Stimulated activated CD4-positive, alpha-beta T cell treated with anti-CD3 and anti-CD28 coated beads, Interleukin-2, amount 100 ng/mL, for 24 hours (primary cell): ENCODE measurements at regions not wholly inside any gene's neighbourhood (a gene's known extent, or its start where the extent isn't known, plus 50 kb on each side); places are given as distances from the start of the nearest gene placed in this dataset.

ENCODE experiments used
- DNase-seq, 2 donors: peaks; one replicate each; pipeline ENCODE4 v3.0.0-alpha.2; 2020

DNA sequence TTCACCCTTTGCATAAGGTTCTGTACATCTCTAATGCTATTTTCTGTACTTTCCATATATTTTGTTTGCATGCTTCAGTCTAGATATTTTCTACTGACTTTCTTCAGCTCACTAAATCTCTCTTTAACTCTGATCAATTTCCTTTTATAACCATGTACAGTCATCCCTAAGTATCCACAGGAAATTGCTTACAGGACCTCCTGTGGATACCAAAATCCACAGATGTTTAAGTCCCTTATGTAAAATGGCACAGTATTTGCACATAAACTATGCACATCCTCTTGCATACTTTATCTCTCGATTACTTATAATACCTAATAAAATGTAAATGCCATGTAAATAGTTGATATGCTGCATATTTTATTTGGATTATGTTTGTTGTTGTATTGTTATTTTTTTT, 442.1 kb downstream of the TLE4 start:
- DNase-seq: no peak

DNA sequence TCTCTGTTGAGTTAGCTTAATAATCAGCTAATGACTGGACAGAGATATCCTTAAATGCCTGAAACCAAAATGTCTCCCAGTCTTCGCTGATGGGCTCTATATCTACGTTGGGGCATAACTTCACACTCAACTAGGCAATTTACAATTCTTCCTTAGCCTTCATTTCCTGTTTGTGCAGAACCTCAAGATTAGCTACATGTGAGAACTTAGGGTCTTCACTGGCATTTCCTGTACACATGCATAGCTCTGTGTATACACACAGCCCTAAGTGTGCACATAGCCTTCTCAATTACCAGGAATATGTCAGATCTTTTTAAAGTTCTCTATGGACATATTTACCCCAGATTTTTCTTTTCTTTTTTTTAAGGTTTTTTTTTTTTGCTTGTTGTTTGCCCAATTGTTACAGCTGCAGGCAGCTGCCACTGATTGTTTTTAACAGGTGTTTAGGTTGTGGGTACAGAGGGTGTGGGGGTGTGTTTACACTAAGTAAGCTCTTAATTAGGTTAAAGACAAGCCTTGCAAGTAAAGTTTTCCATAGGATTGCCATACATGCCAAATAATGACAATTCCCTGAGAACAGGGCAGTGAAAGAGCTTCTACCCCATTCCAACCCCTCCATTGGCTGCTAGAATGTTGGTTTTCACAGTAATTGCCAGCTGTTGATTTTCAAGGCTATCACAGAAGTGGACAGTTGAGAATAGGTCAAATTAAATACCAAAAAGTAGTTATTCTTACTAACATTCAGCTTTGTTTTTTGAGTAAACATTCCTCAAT, 441.0 kb downstream of the TLE4 start:
- DNase-seq: no peak

DNA sequence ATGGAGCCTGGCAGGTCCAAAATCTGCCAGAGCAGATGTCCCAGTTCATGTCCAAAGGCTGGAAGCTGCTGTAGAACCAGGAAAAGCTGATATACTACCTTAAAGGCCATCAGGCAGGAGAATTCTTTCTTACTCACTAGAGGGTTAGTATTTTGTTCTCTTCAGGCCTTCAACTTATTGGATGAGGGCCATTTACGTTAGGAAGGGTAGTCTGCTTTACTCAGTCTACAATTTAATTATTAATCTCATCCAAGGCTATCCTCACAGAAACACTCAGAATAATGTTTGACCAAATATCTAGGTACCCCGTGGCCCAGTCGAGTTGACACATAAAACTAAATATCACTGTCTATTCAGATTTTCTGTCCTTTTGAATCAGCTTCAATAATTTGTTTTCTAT, 437.4 kb downstream of the TLE4 start:
- no peak for DNase-seq

DNA sequence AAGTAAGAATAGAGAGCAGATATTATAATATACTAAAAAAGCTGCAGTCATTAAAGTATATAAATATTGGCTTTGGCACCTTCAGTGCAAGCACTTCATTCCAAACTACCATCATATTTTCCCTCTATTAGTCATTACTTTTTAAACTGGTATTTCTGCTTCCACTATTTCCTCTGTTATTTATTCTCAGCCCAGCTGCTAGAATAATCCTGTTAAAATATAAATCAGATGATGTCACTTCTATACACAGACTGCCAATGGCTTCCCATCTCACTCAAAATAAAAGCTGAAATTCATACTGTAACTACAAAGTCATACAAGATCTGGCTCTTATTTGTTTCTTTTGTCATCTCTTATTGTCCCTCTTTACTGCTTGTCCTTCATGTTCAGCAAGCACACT, 432.9 kb downstream of the TLE4 start:
- DNase-seq: no peak

DNA sequence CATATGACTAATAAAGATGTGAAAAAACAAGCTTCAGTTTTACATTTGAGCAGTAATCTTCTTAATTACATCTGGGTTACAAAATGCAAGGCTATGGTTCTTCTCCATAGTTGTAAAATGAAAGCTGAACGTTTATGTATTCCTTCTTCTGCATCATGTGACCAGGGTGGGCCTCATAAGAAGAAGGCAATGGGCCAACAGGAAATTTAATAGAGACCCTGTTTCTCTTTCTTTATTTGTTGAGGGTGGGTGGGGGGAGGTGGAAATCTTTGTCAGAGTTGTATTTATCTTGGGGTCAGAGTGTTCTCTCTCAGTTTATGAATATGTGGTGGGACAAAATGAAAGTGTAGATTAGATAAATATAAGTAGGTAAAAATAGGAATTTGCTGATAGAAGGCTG, 418.8 kb downstream of the TLE4 start:
- no peak for DNase-seq

DNA sequence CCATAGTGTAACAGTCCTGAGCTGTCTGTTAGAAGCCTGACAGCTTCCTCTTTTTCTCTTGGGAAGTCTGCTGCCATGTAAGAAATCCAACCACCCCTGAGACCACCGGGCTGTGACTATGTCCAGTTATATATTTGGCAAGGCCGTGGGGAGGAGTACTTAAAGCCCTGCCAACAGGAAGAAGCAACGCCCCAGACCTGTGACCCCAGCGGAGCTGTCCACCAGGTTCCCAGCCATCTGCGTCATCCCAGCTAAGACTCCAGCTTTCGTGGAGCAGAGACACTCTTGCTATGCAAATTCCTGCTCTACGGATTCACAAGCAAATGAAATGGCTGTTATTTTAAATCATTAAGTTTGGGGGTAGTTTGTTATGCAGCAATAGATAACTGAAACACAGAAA, 417.3 kb downstream of the TLE4 start:
- no peak for DNase-seq

DNA sequence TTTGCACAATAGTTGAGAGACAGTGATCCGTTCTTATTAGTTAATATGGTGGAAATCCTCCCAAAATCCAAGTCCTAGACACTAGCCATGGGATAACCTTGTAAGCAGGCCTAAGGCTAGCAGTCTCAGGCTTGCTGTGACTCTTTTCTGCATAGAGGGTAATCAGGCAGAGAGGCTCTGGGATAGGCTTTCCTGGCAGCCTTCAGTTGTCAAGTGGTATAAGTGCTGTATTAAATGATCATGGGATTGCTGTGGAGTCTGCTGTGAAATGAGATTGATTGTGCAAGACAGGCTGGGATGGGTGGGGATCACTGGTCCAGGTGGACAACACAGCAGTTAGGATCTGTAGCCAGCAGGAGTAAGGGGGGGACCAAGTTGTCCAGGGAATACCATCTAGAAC, 416.4 kb downstream of the TLE4 start:
- DNase-seq: no peak

DNA sequence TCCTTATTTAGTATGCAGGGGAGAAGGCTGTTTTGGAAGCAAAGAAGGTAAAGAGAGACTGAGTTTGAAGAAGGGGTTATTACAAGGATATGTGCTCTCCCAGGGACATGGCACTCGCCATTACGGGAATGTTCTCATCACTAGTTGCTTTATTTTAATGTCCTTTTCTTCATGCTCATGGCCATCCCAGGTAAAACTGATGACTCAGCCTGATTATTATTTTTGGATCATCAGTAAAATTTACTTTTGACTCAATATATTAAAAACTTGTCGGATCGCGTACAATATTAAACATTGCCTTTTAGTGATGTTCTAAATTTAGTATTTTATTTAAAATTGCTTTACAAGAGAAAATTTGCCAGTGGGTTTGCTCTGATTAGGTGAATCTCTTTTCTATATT, 414.7 kb downstream of the TLE4 start:
- no peak for DNase-seq

DNA sequence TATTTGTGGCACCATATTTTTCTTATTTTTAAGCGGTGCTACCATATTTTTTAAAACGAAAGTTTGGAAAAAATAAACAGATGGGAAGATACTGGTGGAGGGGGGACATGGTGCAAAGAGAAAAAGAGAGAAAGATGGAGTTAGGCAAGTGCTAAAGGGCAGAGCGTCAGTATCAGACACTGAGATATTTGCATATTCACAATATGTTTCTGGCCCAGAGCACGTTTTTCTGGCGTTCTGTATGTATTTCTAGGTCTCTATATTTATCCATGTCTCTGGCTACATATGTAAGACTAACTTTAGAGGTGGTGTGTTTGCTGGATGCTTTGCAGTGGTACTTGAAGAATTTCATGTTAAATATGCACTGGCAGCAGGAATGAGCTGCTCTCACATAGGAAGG, 414.0 kb downstream of the TLE4 start:
- no peak for DNase-seq

DNA sequence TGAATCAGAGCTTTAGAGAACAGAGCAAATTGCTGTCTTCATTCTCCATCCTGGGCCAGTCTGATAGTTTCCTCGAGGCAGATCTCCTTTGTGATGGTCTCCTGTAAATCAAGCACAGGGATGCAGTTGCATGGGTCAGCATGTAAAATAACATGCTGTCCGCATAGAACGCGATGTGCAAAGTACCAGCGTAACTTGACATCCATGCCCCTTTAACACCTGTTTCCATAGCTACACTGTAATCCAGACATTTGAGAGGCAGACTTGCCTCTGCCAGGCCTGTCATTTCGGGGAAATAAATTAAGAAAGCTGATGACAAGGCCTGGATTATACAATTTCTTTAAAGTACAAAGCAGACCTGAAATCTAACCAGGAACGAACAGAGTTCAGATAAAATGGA, 413.5 kb downstream of the TLE4 start:
- DNase-seq: no peak

DNA sequence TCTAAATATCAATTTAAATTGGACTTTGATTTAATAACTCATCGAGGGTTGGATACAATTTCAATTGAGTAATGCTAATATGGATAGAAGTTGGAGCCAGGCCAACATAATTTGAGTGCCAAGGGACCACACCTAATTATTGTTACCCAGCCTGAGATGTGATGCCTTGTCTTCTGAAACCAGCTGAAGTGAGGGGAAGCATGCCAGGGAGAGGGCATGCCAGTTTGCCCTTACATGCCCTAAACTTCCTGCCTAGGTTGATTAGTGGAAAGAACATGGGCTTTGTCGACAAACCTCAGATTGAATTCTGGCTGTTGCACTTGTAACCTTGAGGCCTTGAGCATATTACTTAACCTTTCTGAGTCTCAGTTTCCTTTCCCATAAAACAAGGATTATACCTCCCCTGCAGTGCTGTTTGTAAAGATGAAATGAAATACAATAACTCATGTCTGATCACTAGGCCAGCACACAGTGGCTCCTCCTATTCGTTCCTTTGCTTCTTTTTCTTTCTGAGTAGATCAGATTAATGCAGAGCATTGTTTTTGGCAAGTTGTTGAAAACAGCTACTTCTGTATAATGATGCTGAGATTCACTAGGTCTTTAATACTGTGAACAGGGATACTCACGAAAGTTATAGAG, 412.8 kb downstream of the TLE4 start:
- DNase-seq: no peak

DNA sequence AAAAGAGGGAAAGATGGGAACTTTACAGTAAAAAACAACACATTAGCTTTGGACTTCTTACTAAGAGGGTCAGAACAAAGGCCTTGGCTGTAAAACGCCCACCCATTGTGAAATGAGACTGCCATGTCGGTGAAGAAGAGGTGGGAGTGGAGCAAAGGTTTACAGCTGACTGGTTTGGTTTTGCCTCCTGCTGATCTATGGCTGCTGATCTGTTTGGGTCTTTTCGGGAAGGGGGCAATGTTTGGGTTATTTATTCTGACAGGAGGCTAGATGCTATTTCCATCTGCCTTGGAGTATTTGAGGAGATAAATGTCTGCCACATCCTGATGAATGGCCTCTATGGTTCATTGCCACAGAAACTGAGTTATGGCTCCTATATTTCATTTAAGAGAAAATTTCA, 408.7 kb downstream of the TLE4 start:
- no peak for DNase-seq

DNA sequence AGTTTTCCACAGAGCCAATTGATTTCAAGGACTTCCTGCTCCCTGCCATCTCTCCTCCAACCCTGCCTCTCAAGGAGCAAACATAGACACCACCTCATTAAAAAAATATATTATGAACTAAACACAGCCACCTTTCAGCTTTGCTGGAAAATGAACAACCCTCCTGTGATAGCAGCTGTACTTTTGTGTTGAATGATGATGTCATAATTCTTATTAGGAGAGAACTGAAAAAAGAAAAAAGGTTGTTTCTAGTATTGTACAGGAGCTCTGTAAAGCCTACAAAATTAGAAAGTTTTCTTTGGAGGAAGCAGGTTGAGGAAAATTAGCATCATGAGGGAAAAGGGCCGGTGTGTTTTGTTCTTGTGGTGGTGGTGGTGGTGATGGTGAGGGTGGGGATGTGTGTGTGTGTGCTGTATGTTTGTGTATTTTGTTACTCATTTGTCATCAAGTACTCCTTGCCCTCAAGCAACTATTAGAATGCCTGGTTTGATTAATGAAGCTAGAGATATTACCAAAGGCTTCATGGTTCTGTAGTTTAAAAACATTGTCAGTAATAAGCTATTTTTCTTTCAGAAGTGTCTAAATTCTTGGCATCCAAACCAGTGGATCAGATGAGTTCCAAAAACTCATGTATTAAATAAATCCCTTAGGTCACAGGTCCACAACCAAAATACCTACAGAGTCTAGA, 405.9 kb downstream of the TLE4 start:
- no peak for DNase-seq

DNA sequence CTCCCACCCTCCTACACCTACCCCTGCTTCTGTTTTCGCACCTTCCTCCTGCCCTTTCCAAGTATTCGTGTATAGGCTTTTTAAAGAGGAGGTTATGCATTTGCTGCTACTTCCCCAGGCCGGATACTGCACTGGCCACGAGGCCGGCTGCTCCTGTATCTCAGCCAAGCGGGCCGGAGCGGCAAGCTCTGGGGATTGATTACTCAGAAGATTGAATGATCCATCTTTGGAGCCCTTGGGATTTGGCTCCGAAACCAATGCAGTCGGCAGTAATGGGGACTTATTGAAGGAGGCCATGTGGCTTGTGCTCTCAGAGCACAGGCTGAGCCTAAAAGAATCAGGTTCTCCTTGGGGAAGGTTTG, 405.3 kb downstream of the TLE4 start:
- no peak for DNase-seq

DNA sequence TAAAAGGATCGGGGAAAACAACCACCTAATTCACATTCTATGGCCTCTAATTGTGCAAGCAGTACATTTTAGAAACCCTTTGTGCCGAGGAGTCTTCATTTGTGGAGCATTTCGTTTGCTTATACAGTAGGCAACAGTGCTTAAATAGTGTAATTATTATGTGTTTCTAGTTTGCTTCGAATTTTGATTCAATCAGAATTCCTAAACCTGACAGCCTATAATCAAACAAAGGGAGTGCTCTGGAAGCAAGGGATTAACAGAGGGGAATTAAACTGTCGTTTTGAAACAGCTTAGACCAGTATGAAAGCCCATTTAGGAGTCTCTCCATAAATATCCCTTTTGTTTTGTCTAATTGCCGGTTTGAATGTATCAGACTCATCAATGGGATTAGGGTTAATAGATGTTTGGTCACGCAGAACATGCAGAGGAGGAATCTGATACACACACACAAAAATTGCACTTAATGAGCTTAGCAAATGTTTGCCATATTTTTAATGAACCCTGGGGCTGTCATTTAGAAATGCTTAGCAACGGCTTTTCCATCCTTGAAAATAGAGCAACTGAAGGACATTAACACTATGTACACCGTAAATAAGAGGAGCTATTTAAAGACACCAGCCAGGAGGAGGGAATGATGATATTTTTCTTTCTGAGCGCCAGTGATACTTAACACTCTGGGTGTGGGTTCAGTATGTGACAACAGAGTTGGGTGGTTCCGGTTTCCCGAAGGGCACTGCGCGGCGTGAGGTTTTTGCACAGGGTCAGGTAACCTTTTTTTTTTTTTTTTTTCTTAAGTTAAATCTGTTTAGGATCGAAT, 404.7 kb downstream of the TLE4 start:
- DNase-seq: no peak

DNA sequence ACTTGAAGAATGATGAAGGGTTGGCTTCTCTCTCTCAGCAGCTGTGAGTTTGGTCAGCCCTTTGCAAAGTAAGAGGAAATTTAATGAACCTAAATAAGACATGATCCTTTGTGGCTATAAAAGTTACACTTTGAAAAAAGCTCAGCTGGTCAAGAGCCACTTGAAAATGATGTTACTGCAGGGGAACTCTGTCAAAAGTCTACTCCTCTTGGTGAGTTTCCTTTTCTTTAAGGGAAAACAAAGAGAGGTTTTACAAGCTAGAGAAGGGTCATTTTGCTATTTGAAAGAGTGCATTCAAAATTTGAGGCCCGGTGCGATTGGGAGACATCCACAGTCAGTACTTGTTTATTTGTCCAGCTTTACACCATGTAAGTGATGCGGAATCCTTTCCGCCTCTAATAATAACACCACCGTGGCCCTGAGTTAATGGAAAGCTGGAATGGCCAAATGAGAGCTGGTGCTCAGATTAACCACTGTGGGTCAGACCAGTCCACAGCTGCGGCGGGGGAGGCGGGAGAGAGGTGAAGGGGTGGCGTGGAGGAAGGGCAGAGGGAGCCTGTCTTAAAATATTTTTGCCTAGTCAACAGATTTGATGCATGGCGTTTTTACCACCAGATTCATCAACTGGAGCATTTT, 404.0 kb downstream of the TLE4 start:
- DNase-seq: no peak

DNA sequence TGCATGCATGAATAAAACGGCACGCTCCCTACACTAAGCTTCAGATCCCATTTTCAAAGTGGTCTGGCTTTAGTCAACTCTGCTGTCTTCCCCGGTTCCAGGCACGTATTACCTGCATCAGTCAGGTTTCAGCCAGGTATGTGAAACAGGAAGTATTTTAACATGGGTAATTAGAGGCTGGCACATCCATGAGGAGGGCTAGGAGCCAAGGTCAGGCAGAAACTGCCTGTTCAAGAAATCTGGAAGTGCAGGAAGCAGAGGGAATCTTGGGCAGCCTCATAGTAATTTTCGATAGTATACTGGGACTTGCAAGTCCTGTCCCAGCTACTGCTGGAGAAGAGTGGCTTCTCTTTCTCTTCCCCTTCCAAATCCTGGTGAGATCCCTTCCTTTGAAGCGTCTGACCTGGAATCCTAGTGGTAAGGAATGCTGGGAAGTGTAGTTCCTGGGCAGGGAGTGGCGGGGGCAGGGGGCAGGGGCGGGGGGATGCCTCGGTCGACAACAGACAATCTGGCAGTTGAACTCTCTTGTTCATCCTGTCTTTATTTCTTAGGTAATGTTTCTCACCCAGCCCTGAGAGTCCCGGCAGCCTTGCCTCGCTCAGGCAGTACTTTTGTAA, 403.1 kb downstream of the TLE4 start:
- DNase-seq: no peak

DNA sequence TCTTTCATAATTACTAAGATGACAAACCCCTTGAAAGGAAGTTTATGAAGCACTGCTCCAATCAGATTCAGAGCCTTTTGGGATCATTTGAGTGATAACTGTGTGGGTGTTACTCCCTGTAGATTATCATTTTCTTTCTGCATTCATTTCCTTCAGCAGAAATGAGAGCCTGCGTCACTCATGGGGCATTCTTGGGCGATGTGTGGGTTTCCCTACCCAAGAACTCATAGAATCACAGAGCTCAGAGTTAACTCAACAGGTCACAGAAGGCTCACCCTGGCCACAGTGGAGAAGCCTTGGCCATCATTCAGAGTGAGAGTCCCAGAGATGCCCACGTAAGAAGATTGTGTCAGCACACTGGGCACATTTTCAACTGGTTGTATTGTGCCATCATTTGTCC, 401.9 kb downstream of the TLE4 start:
- DNase-seq: no peak

DNA sequence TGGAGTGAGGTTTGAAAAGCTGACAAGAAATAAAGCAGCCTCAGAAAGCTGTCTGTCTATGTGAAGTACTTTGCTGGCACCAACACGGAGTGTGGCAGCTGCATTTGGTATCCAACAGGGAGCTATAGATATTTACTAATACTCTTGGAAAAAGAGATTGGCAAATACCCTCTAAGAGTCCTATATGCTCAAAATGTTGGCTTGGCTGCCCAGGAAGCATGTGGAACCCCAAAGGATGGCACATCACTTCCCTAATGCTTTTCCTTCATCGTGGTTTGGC, 398.3 kb downstream of the TLE4 start:
- DNase-seq: no peak

DNA sequence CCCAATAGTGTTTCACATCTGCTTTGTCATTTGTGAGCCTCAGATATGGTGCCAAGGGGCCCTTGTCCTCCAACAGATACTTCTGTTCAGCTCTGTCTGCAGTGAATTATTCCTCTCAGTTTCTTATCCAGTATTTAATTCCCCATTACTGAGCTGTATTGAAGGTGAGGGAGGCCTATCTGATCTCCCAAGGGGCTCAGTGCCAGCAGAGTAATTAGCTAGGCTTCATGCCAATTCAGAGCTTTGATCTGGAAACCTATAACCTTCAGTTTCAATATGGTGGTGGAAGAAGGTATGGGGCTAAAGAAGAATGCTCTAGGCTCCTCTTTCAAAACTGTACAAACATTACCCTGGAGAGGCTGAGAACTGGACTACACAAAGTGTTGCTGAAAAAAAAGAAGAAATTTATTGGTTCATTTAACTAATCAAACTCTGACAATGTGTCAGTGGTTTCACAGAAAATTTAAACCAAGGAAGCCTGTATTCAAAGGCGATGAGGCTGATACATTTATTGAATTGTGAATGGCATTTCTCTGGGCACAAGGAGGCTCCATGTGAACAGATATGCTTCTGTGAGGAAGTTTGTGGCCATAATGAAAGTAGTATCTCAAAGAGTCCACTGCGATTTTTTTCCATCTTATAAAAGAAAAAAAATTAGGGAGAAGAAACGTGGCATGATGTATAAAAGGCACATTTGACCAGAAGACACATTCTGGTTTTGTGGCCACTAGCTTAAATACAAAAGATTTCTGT, 397.8 kb downstream of the TLE4 start:
- DNase-seq: no peak

DNA sequence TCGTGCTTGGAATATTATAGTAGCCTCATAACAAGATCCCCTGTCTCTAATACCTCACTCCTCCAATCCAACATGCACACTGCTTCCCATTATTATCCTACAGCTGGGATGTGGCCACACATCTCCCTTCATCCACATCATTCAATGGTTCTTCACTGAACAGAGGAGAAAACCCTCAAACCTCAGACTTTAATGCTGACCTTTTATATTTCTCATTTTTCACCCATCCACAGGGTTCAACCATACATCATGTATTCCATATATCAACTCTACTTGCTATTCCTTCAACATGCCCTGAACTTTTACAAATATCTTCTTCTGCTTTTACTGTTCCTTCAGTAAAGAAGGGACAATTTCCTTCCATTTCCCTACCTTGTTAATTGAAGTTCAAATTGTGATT, 396.8 kb downstream of the TLE4 start:
- DNase-seq: no peak

DNA sequence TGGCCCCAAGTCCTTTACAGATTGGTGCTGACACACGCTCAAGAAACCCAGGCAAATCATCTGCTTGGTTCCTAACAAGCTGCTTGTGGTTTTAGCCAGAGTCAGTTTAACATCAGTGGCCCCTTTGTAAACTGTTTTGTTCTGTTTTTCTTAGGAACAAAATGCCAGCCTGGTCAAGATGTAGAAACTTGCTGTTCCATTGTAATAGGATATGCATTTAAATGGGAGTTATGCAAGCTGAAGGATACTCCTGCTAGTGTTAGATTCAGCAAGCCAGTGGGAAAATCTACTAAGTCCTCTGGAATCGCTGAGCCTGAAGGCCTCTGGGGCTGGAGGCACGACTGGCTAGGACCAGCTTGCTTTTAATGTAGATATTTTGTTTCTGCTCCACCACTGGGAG, 391.1 kb downstream of the TLE4 start:
- no peak for DNase-seq
